Lower leg skin (tissue), 3 donors: ENCODE measurements at regions not wholly inside any gene's neighbourhood (a gene's known extent, or its start where the extent isn't known, plus 50 kb on each side); places are given as distances from the start of the nearest gene placed in this dataset.

Experiments used
- CTCF ChIP-seq, 3 donors: fragments of 450-650 bp; IDR thresholded peaks; one replicate each; pipeline ENCODE4 v1.5.1; 2016; ENCODE audit warnings: antibody characterized with exemption in 3 of 3, mild to moderate bottlenecking in 3 of 3, moderate library complexity in 2 of 3
- POLR2A ChIP-seq, 2 donors: fragments of 450-650 bp; IDR thresholded peaks; one replicate each; pipeline ENCODE4 v1.6.1; 2016 to 2017; ENCODE audit warnings: antibody characterized with exemption in 2 of 2, mild to moderate bottlenecking in 1 of 2, moderate library complexity in 1 of 2

GRCh38 chr13:74450964-74451363 lies 316.8 kb upstream of the KLF12 start:
- TF ChIP-seq CTCF (IDR thresholded peaks at IDR 0.05) (no peak), POLR2A (IDR thresholded peaks at IDR 0.05) (no peak)
